ENCODE measurements at regions not wholly inside any gene's neighbourhood (a gene's known extent, or its start where the extent isn't known, plus 50 kb on each side); places are given as distances from the start of the nearest gene placed in this dataset.

DNA sequence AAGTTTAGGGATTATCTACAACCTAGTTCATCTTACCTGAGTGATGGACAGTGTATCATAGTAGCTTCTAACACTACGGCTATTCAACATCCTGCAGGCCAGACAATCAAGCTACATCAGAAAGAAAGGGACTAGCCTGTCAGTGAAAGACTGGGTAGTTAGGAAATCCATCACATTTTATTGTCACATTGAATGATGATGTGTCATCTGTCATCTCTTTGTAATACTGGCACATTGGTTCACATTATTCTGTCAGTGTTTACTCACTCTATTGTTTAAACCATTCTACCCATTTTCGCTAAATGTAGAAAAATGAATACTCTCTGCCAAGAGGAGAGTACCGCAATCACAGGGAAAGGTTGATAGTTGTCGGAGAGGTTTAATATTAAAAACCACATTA is 1155.8 kb downstream of the TUSC7 start:
- Histone ChIP-seq H3K79me1 (ENCODE audit: low read depth, low read length) (no peaks in the 10 kb centered on the region), H3K23ac (ENCODE audit: insufficient read length) (no peak overlapping the region), H3K27ac (ENCODE audit: low read depth, low read length) (no peak overlapping the region), H3K79me2 (ENCODE audit: control insufficient read depth in 1 of 2, insufficient read depth in 2 of 2, low read length in 2 of 2) (no peaks in the 10 kb centered on the region), H2BK15ac (ENCODE audit: low read length) (no peak overlapping the region), H3K9me3 (ENCODE audit: insufficient read depth in 2 of 2, low read depth in 1 of 2, low read length in 1 of 2) (no peaks in the 10 kb centered on the region), H2BK20ac (ENCODE audit: low read length) (no peak overlapping the region), H3K4ac (replicated peaks; ENCODE audit: insufficient read length, low read depth, low read length) (no peak overlapping the region), H4K8ac (ENCODE audit: extremely low read depth, insufficient read depth, low read length) (no peak overlapping the region), H2BK5ac (ENCODE audit: low read depth, low read length) (no peak overlapping the region), H3K18ac (ENCODE audit: extremely low read depth, low read length) (no peak overlapping the region), H4K5ac (ENCODE audit: insufficient read length, low read depth, low read length) (no peak overlapping the region), H3K4me3 (ENCODE audit: extremely low read depth in 1 of 4, insufficient read depth in 2 of 4, low read depth in 3 of 4, low read length in 4 of 4) (no peak overlapping the region), H2AFZ (ENCODE audit: low read length) (no peak overlapping the region), H3K4me2 (ENCODE audit: insufficient read depth in 1 of 2, low read depth in 2 of 2, low read length in 2 of 2) (no peak overlapping the region), H2AK5ac (ENCODE audit: low read depth, low read length) (no peak overlapping the region), H3K14ac (ENCODE audit: insufficient read length) (no peak overlapping the region), H3K56ac (replicated peaks; ENCODE audit: insufficient read length, low read depth, low read length) (no peak overlapping the region), H2BK120ac (replicated peaks; ENCODE audit: low read depth, low read length) (no peak overlapping the region), H3K23me2 (ENCODE audit: low read depth, low read length) (no peaks in the 10 kb centered on the region), H4K20me1 (replicated peaks in 1 of 2; ENCODE audit: control insufficient read depth in 1 of 2, insufficient read depth in 2 of 2, low read length in 2 of 2) (no peaks in the 10 kb centered on the region), H3K36me3 (ENCODE audit: control insufficient read depth in 2 of 4, insufficient read depth in 4 of 4, low read length in 3 of 4) (no peaks in the 10 kb centered on the region), H2BK12ac (ENCODE audit: low read depth, low read length) (no peak overlapping the region), H4K91ac (replicated peaks; ENCODE audit: insufficient read length, low read length) (no peak overlapping the region), H3K9ac (replicated peaks in 1 of 4; ENCODE audit: extremely low read depth in 1 of 4, low read depth in 3 of 4, low read length in 3 of 4) (no peak overlapping the region), H3K27me3 (replicated peaks in 1 of 4; ENCODE audit: control insufficient read depth in 3 of 4, extremely low read depth in 1 of 4, insufficient read depth in 3 of 4, low read length in 3 of 4) (no peaks in the 10 kb centered on the region), H3K4me1 (replicated peaks in 1 of 4; ENCODE audit: control insufficient read depth in 3 of 4, insufficient read depth in 4 of 4, low read length in 3 of 4) (no peaks in the 10 kb centered on the region)
- DNase-seq (ENCODE audit: low read depth in 1 of 2, low spot score in 2 of 2) (no peak), FAIRE-seq (no peak)
- CTCF ChIA-PET (ENCODE audit: partially characterized antibody), result interaction anchor here (0.9 to 1.2 kb wide), 2 partner anchors 10 to 34 kb away, joined by 3 to 4 read pairs; no protein-coding TSS in a partner anchor
- WGBS, 2 experiments (ENCODE audit: extremely low coverage in 1 of 2, insufficient coverage in 1 of 2, insufficient read length in 1 of 2, insufficient replicate concordance in 2 of 2, low coverage in 1 of 2, low lambda C conversion rate in 2 of 2, missing lambda C conversion rate in 1 of 2), result 90% methylated on average over 4 of the region's 4 CpGs; no CpG with 5 or more reads in 1 of the 2 experiments
- POLR2A ChIA-PET (ENCODE audit: partially characterized antibody), result no interaction called here
- TF ChIP-seq TAF1 (IDR thresholded peaks at IDR 0.05; ENCODE audit: low read depth, low read length), result no peak
- no peak for TF ChIP-seq POU5F1 (IDR thresholded peaks at IDR 0.05; ENCODE audit: low read depth, low read length)
- no peak for TF ChIP-seq POLR2A (IDR thresholded peaks at IDR 0.05; ENCODE audit: control extremely low read depth in 1 of 2, low read depth in 2 of 2, low read length in 2 of 2)
